GM23338 (cell line): ENCODE measurements at regions not wholly inside any gene's neighbourhood (a gene's known extent, or its start where the extent isn't known, plus 50 kb on each side); places are given as distances from the start of the nearest gene placed in this dataset.

Experiments used
- ATAC-seq: fragments of 200-7000 bp; cut with Tn5 transposase; 3 replicates; pipeline ENCODE4 v1.9.1; 2020
- DNase-seq: peaks from one replicate; pipeline ENCODE4 v3.0.0-alpha.2; 2015; ENCODE audit warnings: low spot score
- H2AFZ ChIP-seq: fragments of 200-600 bp; sonication (generic); 2 replicates; pipeline ENCODE4 v1.8.0; 2016; ENCODE audit warnings: antibody characterized with exemption, mild to moderate bottlenecking, moderate library complexity
- H3F3A ChIP-seq: fragments of 200-600 bp; sonication (generic); replicated peaks from 2 replicates; pipeline ENCODE4 v1.8.0; 2017; ENCODE audit warnings: antibody characterized with exemption, mixed run types, low read depth
- H3K27ac ChIP-seq: fragments of 200-600 bp; sonication (generic); 2 replicates; pipeline ENCODE4 v1.6.1; 2016; ENCODE audit warnings: low read depth
- H3K27me3 ChIP-seq: fragments of 200-600 bp; sonication (generic); 2 replicates; pipeline ENCODE4 v1.8.0; 2016; ENCODE audit warnings: mild to moderate bottlenecking, mixed run types, moderate library complexity; ENCODE audit not compliant: insufficient read depth
- H3K36me3 ChIP-seq: fragments of 200-600 bp; sonication (generic); 2 replicates; pipeline ENCODE4 v1.8.0; 2016; ENCODE audit warnings: mild to moderate bottlenecking; ENCODE audit not compliant: insufficient read depth
- H3K4me1 ChIP-seq: fragments of 200-600 bp; sonication (generic); 2 replicates; pipeline ENCODE4 v1.8.0; 2016; ENCODE audit warnings: mild to moderate bottlenecking, moderate library complexity; ENCODE audit not compliant: insufficient read depth
- H3K4me2 ChIP-seq: fragments of 200-600 bp; sonication (generic); 2 replicates; pipeline ENCODE4 v1.7.1; 2017; ENCODE audit warnings: mixed run types
- H3K4me3 ChIP-seq: fragments of 200-600 bp; sonication (generic); 2 replicates; pipeline ENCODE4 v1.6.1; 2016; ENCODE audit warnings: mixed run types
- H3K79me2 ChIP-seq: fragments of 200-600 bp; sonication (generic); replicated peaks from 2 replicates; pipeline ENCODE4 v1.8.0; 2017; ENCODE audit warnings: mild to moderate bottlenecking; ENCODE audit not compliant: insufficient read depth
- H3K9me2 ChIP-seq: fragments of 200-600 bp; sonication (generic); 2 replicates; pipeline ENCODE4 v1.8.0; 2017; ENCODE audit not compliant: insufficient read depth
- H4K20me1 ChIP-seq: fragments of 200-600 bp; sonication (generic); replicated peaks from 2 replicates; pipeline ENCODE4 v1.8.0; 2017; ENCODE audit warnings: mild to moderate bottlenecking; ENCODE audit not compliant: insufficient read depth
- H3K27ac Mint-ChIP-seq: 2 replicates; pipeline ENCODE4 v1.8.0; 2020; ENCODE audit warnings: inconsistent platforms, mild to moderate bottlenecking, moderate library complexity, mixed read lengths
- H3K27me3 Mint-ChIP-seq: 3 replicates; pipeline ENCODE4 v1.8.0; 2022; ENCODE audit warnings: low read depth, mild to moderate bottlenecking, moderate library complexity, mixed read lengths, inconsistent platforms; ENCODE audit not compliant: insufficient read depth, poor library complexity
- H3K36me3 Mint-ChIP-seq: 3 replicates; pipeline ENCODE4 v1.8.0; 2021; ENCODE audit warnings: low read depth, mild to moderate bottlenecking, inconsistent platforms, moderate library complexity, mixed read lengths
- H3K4me1 Mint-ChIP-seq: 3 replicates; pipeline ENCODE4 v1.8.0; 2020; ENCODE audit warnings: mild to moderate bottlenecking, inconsistent platforms, mixed read lengths
- H3K4me3 Mint-ChIP-seq: 3 replicates; pipeline ENCODE4 v1.8.0; 2021; ENCODE audit warnings: moderate library complexity, mild to moderate bottlenecking, inconsistent platforms, mixed read lengths
- H3K9me3 Mint-ChIP-seq: 3 replicates; pipeline ENCODE4 v1.8.0; 2020; ENCODE audit warnings: moderate library complexity, mild to moderate bottlenecking, inconsistent platforms, mixed read lengths
- CREB1 ChIP-seq: fragments of 250-450 bp; sonication (Bioruptor Pico); IDR thresholded peaks from 2 replicates; pipeline ENCODE4 v1.5.0; 2020; ENCODE audit warnings: low read depth, mild to moderate bottlenecking, moderate library complexity
- EZH2 ChIP-seq: fragments of 200-600 bp; sonication (generic); IDR thresholded peaks from one replicate; pipeline ENCODE4 v1.8.0; 2017; ENCODE audit warnings: antibody characterized with exemption, mild to moderate bottlenecking, low read depth; ENCODE audit not compliant: unreplicated experiment
- EZH2phosphoT487 ChIP-seq: fragments of 200-600 bp; sonication (generic); IDR thresholded peaks from one replicate; pipeline ENCODE4 v1.8.1; 2018; ENCODE audit warnings: antibody characterized with exemption; ENCODE audit not compliant: unreplicated experiment
- JUNB ChIP-seq: IDR thresholded peaks from one replicate; pipeline ENCODE4 v1.6.1; 2016; ENCODE audit warnings: antibody characterized with exemption; ENCODE audit not compliant: unreplicated experiment
- NANOG ChIP-seq: IDR thresholded peaks from 2 replicates; pipeline ENCODE4 v1.6.1; 2016; ENCODE audit warnings: antibody characterized with exemption, borderline replicate concordance
- POLR2AphosphoS5 ChIP-seq: IDR thresholded peaks from 2 replicates; pipeline ENCODE4 v1.6.1; 2016; ENCODE audit warnings: antibody characterized with exemption, low read depth
- REST ChIP-seq: IDR thresholded peaks from one replicate; pipeline ENCODE4 v1.6.1; 2018; ENCODE audit warnings: antibody characterized with exemption; ENCODE audit not compliant: unreplicated experiment
- STAT1 ChIP-seq: IDR thresholded peaks from one replicate; pipeline ENCODE4 v1.6.1; 2016; ENCODE audit warnings: antibody characterized with exemption; ENCODE audit not compliant: unreplicated experiment
- ZNF114 ChIP-seq: fragments of 250-450 bp; sonication (Bioruptor Pico); IDR thresholded peaks from 2 replicates; pipeline ENCODE4 v1.5.0; 2020; ENCODE audit warnings: mild to moderate bottlenecking, moderate library complexity
- ZNF331 ChIP-seq: fragments of 250-450 bp; sonication (Bioruptor Pico); IDR thresholded peaks from 2 replicates; pipeline ENCODE4 v1.5.0; 2020; ENCODE audit warnings: low read depth, mild to moderate bottlenecking, moderate library complexity
- ZNF462 ChIP-seq: fragments of 250-450 bp; sonication (Bioruptor Pico); IDR thresholded peaks from 2 replicates; pipeline ENCODE4 v1.5.0; 2020; ENCODE audit warnings: mild to moderate bottlenecking, moderate library complexity
- TF ChIP-seq, protein P1 (sequence below): IDR thresholded peaks from 2 replicates; pipeline ENCODE4 v1.6.1; 2016; ENCODE audit warnings: antibody characterized with exemption
- TF ChIP-seq, protein P2 (sequence below), 2 experiments: fragments of 200-600 bp in 1 of 2; sonication (generic) in 1 of 2; conservative IDR thresholded peaks; 2 replicates each; pipeline versions ENCODE4 v1.5.1 to v1.6.1; 2016 to 2017; ENCODE audit warnings: antibody characterized with exemption in 2 of 2, low read depth in 2 of 2, mild to moderate bottlenecking in 2 of 2, moderate library complexity in 1 of 2

GRCh38 chr3:56921573-56922453 is 120.1 kb upstream of the ARHGEF3 start:
- ATAC-seq (no peak), DNase-seq (no peak)
- no peak overlapping the region for H3K4me2 ChIP-seq
- no peak overlapping the region for H3K4me3 ChIP-seq
- no peaks in the 10 kb centered on the region for H3K36me3 ChIP-seq
- no peaks in the 10 kb centered on the region for H3K36me3 Mint-ChIP-seq
- no peak overlapping the region for H2AFZ ChIP-seq
- no peaks in the 10 kb centered on the region for H4K20me1 ChIP-seq
- no peak overlapping the region for H3K4me3 Mint-ChIP-seq
- peaks cover 17% of the 10 kb centered on the region for H3K4me1 ChIP-seq
- H3K4me1 Mint-ChIP-seq, result peaks cover 28% of the 10 kb centered on the region
- H3K9me3 Mint-ChIP-seq, result no peaks in the 10 kb centered on the region
- TF ChIP-seq REST, result no peak
- TF ChIP-seq JUNB, result no peak
- no peak for TF ChIP-seq EZH2
- TF ChIP-seq, protein P1, sequence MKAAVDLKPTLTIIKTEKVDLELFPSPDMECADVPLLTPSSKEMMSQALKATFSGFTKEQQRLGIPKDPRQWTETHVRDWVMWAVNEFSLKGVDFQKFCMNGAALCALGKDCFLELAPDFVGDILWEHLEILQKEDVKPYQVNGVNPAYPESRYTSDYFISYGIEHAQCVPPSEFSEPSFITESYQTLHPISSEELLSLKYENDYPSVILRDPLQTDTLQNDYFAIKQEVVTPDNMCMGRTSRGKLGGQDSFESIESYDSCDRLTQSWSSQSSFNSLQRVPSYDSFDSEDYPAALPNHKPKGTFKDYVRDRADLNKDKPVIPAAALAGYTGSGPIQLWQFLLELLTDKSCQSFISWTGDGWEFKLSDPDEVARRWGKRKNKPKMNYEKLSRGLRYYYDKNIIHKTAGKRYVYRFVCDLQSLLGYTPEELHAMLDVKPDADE, result no peak
- no peak for TF ChIP-seq NANOG
- TF ChIP-seq CREB1 (CRISPR knock-in tag), result no peak
- no peak for TF ChIP-seq EZH2phosphoT487
- no peak for TF ChIP-seq ZNF331 (CRISPR knock-in tag)
- no peak for TF ChIP-seq ZNF462
- TF ChIP-seq, protein P2, sequence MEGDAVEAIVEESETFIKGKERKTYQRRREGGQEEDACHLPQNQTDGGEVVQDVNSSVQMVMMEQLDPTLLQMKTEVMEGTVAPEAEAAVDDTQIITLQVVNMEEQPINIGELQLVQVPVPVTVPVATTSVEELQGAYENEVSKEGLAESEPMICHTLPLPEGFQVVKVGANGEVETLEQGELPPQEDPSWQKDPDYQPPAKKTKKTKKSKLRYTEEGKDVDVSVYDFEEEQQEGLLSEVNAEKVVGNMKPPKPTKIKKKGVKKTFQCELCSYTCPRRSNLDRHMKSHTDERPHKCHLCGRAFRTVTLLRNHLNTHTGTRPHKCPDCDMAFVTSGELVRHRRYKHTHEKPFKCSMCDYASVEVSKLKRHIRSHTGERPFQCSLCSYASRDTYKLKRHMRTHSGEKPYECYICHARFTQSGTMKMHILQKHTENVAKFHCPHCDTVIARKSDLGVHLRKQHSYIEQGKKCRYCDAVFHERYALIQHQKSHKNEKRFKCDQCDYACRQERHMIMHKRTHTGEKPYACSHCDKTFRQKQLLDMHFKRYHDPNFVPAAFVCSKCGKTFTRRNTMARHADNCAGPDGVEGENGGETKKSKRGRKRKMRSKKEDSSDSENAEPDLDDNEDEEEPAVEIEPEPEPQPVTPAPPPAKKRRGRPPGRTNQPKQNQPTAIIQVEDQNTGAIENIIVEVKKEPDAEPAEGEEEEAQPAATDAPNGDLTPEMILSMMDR (conservative IDR thresholded peaks at IDR 0.05; ENCODE audit: low read depth in 2 of 2), result no peak
- no peak for TF ChIP-seq STAT1
- no peak for TF ChIP-seq ZNF114 (CRISPR knock-in tag)
- TF ChIP-seq POLR2AphosphoS5, result no peak
- no peak overlapping the region for H3K27ac ChIP-seq
- H3K79me2 ChIP-seq, result no peaks in the 10 kb centered on the region
- peaks cover 6% of the 10 kb centered on the region for H3K27me3 Mint-ChIP-seq
- no peaks in the 10 kb centered on the region for H3K9me2 ChIP-seq
- H3F3A ChIP-seq, result no peaks in the 10 kb centered on the region
- no peaks in the 10 kb centered on the region for H3K27me3 ChIP-seq
- H3K27ac Mint-ChIP-seq, result no peak overlapping the region
